NB4 (cell line): ENCODE measurements at regions not wholly inside any gene's neighbourhood (a gene's known extent, or its start where the extent isn't known, plus 50 kb on each side); places are given as distances from the start of the nearest gene placed in this dataset.
"Not testable (repeated sequence)": the region's sequence is repeated elsewhere in the genome, so short reads cannot be mapped to it uniquely, and the experiment has no call there.

Source experiments
- DNase-seq: peaks from one replicate; pipeline ENCODE4 v3.0.0; 2010; ENCODE audit warnings: low read depth
- H3K4me3 ChIP-seq: one replicate; pipeline ENCODE4 v1.5.1; 2011; ENCODE audit warnings: mild to moderate bottlenecking, low read depth, low read length, moderate library complexity
- MYC ChIP-seq: IDR thresholded peaks from 2 replicates; pipeline ENCODE4 v1.6.1; 2011; ENCODE audit warnings: low read depth, low read length
- POLR2A ChIP-seq: IDR thresholded peaks from 2 replicates; pipeline ENCODE4 v1.6.1; 2011; ENCODE audit warnings: mild to moderate bottlenecking; ENCODE audit not compliant: insufficient read length; ENCODE audit errors: extremely low read depth
- TF ChIP-seq, protein P1 (sequence below): IDR thresholded peaks from 2 replicates; pipeline ENCODE4 v1.6.1; 2011; ENCODE audit warnings: low read depth, low read length
- TF ChIP-seq, protein P2 (sequence below): IDR thresholded peaks from one replicate; pipeline ENCODE4 v1.5.1; 2012; ENCODE audit warnings: low read depth, low read length

DNA sequence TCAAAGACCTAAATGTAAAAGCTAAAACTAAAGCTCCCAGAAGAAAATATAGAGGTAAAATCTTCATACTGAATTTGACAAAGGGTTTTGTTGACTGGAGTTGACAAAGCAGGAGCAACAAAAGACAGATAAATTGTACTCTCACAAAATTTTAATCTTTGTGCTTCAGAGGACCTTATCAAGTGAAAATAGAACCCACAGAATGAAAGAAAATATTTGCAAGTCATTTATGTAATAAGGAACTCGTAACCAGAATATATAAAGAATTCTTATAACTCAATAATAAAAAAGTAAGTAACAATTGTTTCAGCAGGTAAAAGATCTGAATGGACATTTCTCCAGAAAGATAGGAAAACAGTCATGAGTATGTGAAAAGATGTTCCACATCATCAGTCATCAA, 62.0 kb upstream of the SRRM3 start:
- DNase-seq, result no peak
- no peak for TF ChIP-seq POLR2A
- TF ChIP-seq MYC, result no peak
- TF ChIP-seq, protein P1, sequence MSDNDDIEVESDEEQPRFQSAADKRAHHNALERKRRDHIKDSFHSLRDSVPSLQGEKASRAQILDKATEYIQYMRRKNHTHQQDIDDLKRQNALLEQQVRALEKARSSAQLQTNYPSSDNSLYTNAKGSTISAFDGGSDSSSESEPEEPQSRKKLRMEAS, result no peak
- TF ChIP-seq, protein P2, sequence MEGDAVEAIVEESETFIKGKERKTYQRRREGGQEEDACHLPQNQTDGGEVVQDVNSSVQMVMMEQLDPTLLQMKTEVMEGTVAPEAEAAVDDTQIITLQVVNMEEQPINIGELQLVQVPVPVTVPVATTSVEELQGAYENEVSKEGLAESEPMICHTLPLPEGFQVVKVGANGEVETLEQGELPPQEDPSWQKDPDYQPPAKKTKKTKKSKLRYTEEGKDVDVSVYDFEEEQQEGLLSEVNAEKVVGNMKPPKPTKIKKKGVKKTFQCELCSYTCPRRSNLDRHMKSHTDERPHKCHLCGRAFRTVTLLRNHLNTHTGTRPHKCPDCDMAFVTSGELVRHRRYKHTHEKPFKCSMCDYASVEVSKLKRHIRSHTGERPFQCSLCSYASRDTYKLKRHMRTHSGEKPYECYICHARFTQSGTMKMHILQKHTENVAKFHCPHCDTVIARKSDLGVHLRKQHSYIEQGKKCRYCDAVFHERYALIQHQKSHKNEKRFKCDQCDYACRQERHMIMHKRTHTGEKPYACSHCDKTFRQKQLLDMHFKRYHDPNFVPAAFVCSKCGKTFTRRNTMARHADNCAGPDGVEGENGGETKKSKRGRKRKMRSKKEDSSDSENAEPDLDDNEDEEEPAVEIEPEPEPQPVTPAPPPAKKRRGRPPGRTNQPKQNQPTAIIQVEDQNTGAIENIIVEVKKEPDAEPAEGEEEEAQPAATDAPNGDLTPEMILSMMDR, result no peak
- H3K4me3 ChIP-seq, result no peak overlapping the region

DNA sequence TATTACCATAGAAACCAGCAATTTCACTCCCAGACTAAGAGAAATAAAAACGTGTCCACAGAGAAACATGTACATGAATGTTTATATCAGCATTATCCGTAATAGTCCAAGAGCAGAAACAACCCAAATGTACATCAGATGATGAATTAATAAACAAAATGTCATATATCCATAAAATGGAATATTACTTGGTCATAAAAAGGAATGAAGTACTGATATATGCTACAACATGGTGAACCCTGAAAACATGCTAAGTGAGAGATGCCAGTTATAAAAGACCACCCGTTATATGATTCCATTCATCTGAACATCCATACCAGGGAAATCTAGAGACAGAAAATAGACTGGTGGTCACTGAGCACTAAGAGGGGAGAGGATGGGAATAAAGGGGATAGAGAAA, 61.4 kb upstream of the SRRM3 start:
- DNase-seq, H3K4me3 ChIP-seq: not testable (repeated sequence)

DNA sequence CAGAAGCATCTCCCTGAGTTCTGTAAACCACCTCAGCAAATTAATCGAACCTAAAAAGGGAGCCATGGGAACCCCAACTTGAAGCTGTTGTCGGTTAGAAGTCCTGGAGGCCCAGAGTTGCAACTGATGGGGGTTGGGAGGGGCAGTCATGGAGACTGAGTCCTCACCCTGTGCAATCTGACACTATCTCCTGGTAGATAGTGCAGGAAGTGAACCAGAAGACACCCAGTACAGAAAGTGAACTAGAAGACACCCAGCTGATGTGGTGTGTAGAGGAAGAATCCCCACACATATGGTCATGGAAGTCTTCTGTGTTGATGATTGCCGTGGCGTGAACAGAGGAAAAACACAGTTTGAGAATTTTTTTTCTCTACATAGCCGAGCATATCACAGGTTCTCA, 58.8 kb upstream of the SRRM3 start:
- no peak overlapping the region for H3K4me3 ChIP-seq
- no peak for DNase-seq
- TF ChIP-seq POLR2A, result no peak
- TF ChIP-seq, protein P1, result no peak
- TF ChIP-seq MYC, result no peak
- TF ChIP-seq, protein P2, result no peak

DNA sequence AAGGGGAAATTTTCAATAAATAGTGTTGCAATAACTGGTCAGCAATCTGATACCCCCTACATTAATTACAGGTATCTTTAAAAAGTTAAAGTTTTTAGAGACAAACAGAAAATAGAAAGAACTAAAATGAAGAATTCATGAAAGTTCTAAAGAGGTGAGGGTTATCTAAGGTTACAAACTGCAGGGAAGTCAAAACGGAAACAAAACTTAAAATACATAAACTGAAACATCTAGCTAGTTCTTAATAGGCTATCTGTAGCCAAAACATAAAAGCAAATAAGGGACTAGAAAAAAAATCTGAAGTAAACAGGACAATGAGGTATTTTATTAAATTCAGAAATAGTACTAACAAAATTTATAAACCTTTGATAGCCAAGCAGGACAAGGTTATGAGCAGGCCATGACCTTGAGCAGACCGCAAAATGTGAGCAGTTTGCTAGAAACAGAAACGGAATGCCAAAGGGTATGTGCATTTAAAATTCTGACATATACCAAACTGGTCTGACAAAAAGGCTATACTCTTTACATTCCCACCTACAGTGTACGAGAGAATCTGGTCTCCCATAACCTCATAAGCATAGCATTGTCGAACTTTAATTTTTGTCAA, 56.9 kb upstream of the SRRM3 start:
- H3K4me3 ChIP-seq, DNase-seq: not testable (repeated sequence)

DNA sequence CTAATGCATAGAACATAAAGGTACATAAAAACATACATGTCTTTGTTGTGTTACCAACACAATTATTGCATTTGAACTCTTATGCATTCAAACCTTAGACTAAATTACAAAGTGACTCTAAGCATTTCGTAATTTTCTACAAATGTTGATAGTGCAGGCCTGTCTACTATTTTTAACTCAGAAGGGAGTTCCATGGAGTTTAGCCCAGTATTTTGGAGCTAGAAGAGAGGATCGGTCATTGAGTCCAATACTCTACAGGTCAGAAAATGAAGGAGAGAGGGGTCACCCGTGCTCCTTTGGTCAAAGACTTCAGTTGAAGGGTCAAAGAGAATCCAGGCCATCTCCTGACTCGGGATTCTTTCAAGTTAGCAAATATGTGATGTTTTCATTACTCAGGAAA, 55.3 kb upstream of the SRRM3 start:
- no peak overlapping the region for H3K4me3 ChIP-seq
- TF ChIP-seq MYC (no peak), POLR2A (no peak)
- TF ChIP-seq, protein P1, result no peak
- TF ChIP-seq, protein P2, result no peak
- DNase-seq, result no peak

DNA sequence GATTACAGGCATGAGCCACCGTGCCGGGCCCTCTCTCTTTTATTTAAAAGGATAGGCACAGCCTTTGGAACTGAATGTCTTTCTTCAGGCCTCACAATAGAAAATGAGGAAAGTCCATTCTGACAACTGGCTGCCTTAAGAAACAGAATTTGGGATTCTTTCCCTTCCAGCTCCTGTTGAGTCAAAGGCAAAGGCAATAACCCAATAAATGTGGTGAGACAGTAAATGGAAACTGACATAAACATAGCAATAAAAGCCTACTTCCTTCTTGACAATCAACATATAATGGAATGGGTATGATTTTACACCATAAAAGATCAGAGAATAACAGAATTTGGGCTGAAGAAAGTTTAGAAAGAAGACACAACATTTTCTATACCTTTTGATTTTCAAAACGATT, 52.7 kb upstream of the SRRM3 start:
- not testable (repeated sequence) for DNase-seq, H3K4me3 ChIP-seq

DNA sequence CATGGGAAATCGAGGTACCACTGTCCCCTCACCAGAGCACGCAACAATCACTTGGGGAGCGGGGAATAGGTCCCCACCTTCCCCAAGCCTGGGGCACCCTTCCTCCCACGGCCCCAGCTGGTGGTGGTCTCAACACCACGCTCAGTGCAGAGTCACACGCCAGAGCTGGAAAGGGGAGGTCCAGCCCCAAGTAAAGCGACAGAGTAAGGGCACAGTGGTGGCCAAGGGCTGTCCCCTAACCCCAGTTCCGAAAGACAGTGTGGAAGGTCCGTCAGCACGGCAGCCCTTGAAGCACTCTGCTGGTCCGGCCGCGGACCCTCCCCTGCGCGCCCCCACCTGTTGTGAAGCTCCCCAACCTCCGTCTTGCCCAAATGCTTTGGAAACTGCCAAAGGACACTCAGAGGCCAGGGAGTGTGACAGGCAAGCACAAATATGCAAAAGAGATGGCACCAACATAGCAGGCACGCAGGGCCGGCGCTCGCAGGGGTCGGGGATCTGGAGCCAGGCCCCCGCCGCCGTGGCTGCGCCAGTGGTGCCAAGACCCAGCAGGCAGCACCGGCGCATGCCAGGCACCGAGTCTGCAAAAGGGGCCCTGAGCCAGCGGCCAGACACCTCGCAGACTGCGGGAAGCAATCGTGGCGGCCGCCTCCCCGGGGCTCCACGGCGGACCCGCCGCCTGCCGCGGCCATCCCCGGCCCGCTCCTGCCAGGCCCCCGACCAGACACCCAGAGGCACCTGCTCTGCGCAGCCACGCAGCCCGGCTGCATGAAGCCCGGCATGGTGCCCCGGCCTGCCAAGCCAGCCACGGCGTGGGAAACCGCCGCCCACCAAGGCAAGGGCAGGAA, 51.6 kb upstream of the SRRM3 start:
- H3K4me3 ChIP-seq, result no peak overlapping the region
- TF ChIP-seq, protein P1, result no peak
- TF ChIP-seq, protein P2, result no peak
- TF ChIP-seq POLR2A (no peak), MYC (no peak)
- DNase-seq, result no peak
